Panc1 (cell line): ENCODE measurements at regions not wholly inside any gene's neighbourhood (a gene's known extent, or its start where the extent isn't known, plus 50 kb on each side); places are given as distances from the start of the nearest gene placed in this dataset.

ENCODE experiments used
- CTCF ChIP-seq: fragments of 450-650 bp; IDR thresholded peaks from 2 replicates; pipeline ENCODE4 v1.5.1; 2017; ENCODE audit warnings: mild to moderate bottlenecking
- POLR2AphosphoS5 ChIP-seq: IDR thresholded peaks from 2 replicates; pipeline ENCODE4 v1.6.1; 2012; ENCODE audit warnings: mild to moderate bottlenecking, low read depth, low read length, moderate library complexity
- REST ChIP-seq, 2 experiments: IDR thresholded peaks; 2 replicates each; pipeline ENCODE4 v1.6.1; 2011 to 2012; ENCODE audit warnings: low read depth in 2 of 2, control low read depth in 1 of 2, low read length in 1 of 2, mild to moderate bottlenecking in 1 of 2, moderate library complexity in 1 of 2; ENCODE audit not compliant: insufficient read depth in 1 of 2
- SIN3A ChIP-seq: IDR thresholded peaks from 2 replicates; pipeline ENCODE4 v1.6.1; 2012; ENCODE audit warnings: low read depth, mild to moderate bottlenecking, low read length, moderate library complexity, borderline replicate concordance; ENCODE audit not compliant: insufficient read depth

GRCh38 chr2:122078451-122078850, 323.0 kb downstream of the TSN start:
- TF ChIP-seq CTCF: no peak
- no peak for TF ChIP-seq SIN3A
- TF ChIP-seq REST (IDR thresholded peaks at IDR 0.05; ENCODE audit: insufficient read depth in 1 of 2, low read depth in 2 of 2, low read length in 1 of 2): no peak
- no peak for TF ChIP-seq POLR2AphosphoS5
